ENCODE measurements at regions not wholly inside any gene's neighbourhood (a gene's known extent, or its start where the extent isn't known, plus 50 kb on each side); places are given as distances from the start of the nearest gene placed in this dataset.

- TF ChIP-seq SPI1 (IDR thresholded peaks at IDR 0.05; ENCODE audit: borderline replicate concordance, low read depth) = no peak
- no peak for TF ChIP-seq POLR2AphosphoS5 (IDR thresholded peaks at IDR 0.05; ENCODE audit: low read depth)
- no peak for TF ChIP-seq CTCF (IDR thresholded peaks at IDR 0.05; ENCODE audit: insufficient read depth, low read length)
- no peak for TF ChIP-seq REST (IDR thresholded peaks at IDR 0.05; ENCODE audit: insufficient replicate concordance, low read depth)
- TF ChIP-seq GABPA (IDR thresholded peaks at IDR 0.05; ENCODE audit: low read depth) = no peak
Observed at GRCh38 chr1:60160141-60160540, 86.6 kb upstream of the C1orf87 start.

Measured in HL-60 (cell line).